NCI-H748 treated with DMSO at 0.1 percent for 48 hours (cell line): ENCODE measurements at regions not wholly inside any gene's neighbourhood (a gene's known extent, or its start where the extent isn't known, plus 50 kb on each side); places are given as distances from the start of the nearest gene placed in this dataset.

ENCODE experiments used
- DNase-seq: peaks from one replicate; lab custom pipeline; 2025; lab: John Stamatoyannopoulos, UW

- DNase-seq: no peak
These were observed 68.6 kb upstream of the TBCA start for GRCh38 chr5:77844623-77845323.

- peak; percentile 59 for DNase-seq
These were observed 68.2 kb upstream of the TBCA start for GRCh38 chr5:77844373-77844622.

GRCh38 chr5:77843570-77844372, 67.6 kb upstream of the TBCA start:
- no peak for DNase-seq

GRCh38 chr5:77842243-77842642, 66.1 kb upstream of the TBCA start:
- no peak for DNase-seq

GRCh38 chr5:77841616-77842015, 65.5 kb upstream of the TBCA start:
- DNase-seq: no peak

- no peak for DNase-seq
These were observed 64.8 kb upstream of the TBCA start for GRCh38 chr5:77840930-77841329.

GRCh38 chr5:77839691-77840090, 63.6 kb upstream of the TBCA start:
- no peak for DNase-seq

GRCh38 chr5:77832938-77833337, 56.8 kb upstream of the TBCA start:
- DNase-seq: no peak

GRCh38 chr5:77832166-77832770, 56.1 kb upstream of the TBCA start:
- no peak for DNase-seq

GRCh38 chr5:77828445-77828844, 52.3 kb upstream of the TBCA start:
- DNase-seq: no peak
